GM19467 (cell line): ENCODE measurements at regions not wholly inside any gene's neighbourhood (a gene's known extent, or its start where the extent isn't known, plus 50 kb on each side); places are given as distances from the start of the nearest gene placed in this dataset.
"Not testable (repeated sequence)": the region's sequence is repeated elsewhere in the genome, so short reads cannot be mapped to it uniquely, and the experiment has no call there.

Experiments used
- ATAC-seq: cut with Tn5 transposase; IDR thresholded peaks from one replicate; pipeline ENCODE4 v1.9.1; 2021; ENCODE audit warnings: mild to moderate bottlenecking, moderate library complexity; ENCODE audit not compliant: unreplicated experiment

DNA sequence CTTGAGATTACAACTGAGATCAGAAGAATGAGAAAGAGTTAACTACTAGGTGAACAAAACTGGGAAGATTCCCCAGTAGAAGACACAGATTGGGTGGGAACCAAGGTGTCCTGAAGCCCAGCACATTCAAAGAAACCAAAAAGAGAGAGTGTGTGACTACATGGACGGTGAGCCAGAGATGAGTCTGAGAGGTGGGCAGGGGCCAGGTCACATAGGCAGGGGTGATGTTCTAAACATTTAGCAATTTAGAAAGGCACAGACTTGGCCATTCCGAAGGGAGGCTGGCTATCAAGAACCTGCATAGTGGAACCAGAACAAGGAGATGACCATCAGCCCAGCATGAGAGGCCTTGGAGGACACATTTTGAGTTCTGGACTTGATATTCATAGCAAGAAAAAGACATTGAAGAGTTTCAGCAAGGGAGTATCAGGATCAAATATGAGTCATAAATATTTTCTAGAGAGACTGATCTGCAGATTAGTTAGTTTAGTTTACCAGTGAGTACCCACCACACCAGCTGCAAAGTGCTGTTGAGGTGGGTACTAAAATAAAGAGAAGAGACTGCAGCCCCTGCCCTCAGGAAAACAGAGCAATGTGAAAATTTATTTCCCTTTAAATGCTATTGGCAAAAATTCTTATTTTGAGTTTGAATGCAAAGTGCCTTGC, 340.5 kb upstream of the PRDM1 start:
- no peak for ATAC-seq

DNA sequence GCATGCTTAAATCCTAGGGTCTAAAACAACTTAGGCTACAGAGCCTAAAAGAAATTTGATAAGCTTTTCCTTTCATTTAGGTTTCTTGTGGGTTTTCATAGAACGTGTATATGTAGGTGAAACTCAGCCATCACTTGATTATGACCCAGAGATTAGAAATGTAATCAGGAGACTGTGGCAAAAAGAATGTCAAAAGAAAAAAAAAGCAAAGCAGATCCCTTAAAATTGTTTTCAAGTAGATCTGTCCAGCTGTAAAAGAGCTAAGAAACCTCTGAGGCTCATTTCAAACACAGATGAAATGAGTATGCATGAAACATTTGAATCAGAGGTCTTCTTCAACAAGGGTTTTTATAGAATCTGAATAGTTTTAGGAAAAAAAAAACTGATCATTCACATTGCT, 341.3 kb upstream of the PRDM1 start:
- ATAC-seq = no peak

DNA sequence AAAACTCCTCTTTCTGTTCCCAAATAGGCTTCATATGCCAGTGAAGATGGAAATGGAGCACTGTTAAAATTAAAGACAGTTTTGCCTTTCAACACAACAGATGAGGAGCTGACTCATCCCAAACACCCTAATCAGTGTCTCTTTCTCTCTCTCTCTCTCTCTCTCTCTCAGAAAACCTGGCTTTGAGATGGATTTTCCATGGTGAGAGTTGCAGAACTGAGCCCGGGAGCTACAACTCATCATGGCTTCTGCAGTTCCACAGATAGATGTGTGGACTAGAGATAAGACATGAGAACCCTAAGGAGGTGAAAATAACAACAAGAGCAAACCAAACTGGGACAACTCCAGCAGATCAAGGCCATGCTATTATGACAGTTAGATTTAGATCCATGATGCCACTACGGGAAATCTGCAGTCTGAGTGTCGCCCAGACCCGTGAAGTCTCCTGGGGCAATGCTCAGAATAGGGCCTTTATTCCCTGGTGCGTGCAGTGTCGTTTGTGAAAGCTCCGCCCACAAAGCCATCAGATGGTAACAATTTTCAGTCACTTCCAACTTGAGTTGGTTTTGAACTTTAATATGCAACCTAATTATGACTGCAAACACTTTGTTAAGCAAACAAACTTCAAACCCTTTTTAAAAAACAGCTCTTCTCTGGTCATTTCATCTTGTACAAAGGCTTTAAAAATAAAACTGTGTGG, 338.2 kb upstream of the PREP start:
- ATAC-seq = no peak

DNA sequence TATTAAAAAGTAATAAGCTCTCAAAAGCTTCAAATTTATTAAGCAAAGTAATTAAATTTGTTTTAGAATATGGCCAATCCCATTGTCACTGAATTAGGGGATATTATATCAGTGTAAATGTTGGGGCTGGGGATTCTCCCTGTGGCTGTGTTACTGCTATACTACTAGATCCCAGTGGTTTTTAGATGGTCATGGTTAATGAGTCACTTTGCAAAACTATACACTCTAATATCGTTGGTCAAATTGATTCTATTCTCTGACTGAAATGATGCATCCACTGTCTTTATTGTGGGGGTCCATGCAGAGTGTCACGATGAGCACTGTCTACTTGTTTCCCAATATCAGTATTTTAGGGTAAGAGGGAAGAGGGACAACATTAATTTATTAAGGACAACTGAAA, 336.9 kb upstream of the PREP start:
- ATAC-seq = no peak

DNA sequence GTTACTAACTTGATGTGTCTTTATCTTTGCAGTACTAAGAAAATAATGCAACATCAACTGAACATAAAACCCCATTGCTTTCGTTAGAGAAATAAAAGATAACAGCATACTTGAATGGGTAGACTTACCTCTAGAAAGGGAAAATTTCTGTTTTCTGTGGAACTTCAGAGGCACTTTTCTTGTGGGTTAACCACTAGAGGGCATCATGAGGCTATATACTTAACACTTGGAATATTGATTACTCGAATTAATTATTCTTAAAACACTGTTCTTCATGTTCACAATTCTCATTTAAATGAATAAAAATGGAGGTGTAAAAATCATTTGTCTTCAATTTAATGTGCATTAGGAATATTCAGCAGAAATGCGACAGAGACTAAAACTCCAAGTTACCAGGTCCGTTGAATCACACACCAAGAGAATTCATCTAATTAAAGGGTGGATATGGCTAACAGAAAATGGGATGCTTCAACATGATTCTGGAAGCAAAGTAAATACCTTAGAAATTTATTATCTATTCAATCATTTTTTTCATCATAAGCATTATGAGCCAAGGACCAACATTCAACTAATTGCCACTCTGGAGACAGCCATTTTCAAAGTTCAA, 330.8 kb upstream of the PREP start:
- ATAC-seq = no peak

DNA sequence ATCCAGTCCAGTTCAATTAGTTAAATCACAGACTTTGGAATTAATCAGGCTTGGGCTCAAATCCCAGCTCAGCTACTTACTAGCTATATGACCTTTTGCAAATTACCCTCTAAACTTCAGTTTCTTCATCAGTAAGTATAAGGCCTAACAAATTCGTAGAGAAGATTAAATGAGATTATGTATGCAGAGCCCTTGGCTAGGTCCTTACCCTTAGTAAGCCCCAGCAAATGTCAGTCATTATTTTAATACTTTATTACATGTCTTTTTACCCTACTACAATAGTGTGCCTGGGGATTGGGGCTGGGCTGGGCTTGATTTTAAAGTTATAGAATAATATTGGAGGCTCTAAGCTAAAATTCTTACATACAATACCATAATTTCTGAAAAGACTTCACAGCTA, 326.1 kb upstream of the PREP start:
- no peak for ATAC-seq

DNA sequence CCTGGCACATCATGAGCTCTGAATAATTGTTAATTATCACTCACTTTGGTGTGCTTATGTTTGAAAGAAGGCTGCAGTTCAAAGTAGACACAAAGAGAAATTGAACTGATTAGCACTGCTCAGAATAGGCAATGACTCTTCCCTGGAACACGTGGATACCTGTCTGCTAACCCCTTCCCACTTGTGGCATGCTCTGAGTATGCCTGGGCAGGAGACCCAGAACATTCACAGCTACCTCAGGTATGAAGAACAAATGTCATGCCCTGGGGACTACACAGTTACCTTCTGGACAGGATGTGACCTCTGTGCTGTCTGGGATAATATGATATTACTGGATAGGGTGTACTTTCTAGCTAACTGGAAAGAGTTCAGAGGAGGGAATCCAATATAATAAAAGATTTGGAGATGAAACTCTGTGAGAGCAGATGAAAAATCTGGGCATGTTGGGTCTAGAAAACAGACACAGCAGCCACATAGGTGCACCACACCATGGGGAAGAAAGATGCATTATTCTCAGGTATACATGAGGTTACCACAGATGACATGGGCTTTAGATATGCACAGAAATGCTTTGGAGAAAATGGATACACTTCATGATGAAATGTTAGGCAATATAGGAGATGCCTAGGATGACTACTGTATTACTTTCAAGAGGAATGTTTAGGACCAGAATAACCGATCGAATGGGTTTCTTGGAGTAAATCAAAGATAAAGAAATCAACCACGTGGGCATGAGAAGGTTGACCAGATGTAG, 324.2 kb upstream of the PREP start:
- ATAC-seq = no peak

DNA sequence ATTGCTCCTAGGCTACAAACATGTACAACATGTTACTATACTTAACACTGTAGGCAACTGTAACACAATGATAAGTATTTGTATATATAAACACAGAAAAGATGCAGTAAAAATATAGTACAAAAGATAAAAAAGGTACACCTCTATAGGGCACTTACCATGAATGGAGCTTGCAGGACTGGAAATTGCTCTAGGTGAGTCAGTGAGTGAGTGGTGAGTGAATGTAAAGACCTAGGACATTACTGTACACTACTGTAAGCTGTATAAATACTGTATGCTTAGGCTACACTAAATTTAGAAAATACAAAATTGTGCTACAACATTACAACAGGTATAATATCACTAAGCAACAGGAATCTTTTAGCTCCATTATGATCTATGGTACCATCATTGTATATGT, 312.0 kb upstream of the PREP start:
- no peak for ATAC-seq

DNA sequence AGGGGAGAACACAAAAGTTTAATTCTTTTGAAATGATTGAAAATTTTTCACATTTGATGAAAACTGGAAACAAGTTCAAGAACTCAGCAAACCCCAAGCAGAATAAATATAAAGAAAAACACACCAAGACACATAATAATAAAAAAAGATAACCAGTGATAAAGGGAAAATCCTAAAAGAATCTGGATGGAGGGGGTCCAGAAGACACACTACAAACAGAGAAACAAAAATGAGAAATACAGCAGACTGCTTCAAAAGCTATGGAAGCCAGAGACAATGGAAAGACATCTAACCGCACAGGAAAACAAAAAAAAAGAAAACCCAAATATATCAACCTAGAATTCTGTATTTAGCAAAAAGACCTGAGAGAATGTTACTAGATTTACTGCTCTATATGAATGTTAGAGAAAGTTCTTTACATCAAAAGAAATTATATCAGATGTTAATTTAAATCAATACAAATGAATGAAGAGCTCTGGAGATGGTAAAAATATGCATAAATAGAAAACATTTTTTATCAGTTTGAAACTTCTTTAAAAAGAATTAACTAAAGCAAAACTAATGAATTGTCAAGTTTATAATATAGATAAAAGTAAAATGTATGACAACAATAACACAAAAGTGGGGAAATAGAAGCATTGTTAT, 310.7 kb upstream of the PREP start:
- ATAC-seq = no peak

DNA sequence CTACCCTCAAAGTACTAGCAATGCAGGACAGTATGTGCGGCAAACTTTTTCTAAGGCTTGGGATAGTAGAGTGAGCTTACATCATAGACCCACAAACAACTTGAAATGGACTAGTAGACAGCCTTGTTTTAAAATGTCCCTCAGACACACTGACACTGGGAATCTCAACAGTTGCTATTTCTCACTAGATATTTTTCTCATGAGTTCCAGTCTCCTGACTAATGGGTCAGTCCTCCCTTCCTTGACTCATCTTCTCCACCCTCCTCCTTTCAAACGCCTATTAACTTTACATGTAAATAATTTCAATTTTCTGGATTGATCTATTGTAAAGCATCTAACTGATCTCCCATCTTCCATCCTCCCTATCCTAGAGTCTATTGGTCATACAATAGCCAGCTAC, 308.3 kb upstream of the PREP start:
- ATAC-seq = no peak

DNA sequence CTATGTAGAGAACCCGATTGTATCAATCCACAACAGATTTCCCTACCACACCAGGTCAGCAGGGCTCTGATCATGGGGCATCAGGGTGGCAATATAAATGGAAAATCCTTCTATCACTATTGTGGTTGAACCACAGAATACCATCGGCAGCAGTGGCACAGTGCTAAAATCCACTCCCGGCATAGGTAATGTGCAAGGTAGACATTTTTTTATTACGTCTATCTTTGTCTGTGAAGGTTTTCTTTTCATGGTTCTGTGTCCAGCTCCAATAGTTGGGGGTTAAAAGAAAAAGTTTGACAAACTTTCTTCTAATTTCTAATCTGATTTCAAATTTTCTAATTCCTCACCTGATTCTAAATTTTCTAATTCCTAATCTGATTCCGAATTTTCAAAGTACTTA, 302.7 kb upstream of the PREP start:
- no peak for ATAC-seq

DNA sequence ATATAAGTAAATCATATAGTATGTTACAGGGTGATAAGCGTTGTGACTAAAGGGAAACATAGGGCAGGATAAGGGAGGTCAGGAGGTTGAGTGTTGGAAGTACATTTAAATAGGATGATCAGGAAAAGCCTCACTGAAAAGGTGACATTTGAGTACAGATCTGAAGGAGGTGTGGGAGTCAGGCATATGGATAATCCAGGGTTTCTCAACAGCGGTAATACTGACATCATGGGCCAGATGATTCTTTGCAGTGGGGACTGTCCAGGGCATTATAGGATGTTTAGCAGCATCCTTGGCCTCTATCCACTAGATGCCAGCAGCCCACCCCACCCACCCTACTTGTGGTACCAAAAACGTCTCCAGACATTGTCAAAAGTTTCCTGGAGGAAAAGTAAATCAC, 292.6 kb upstream of the PREP start:
- ATAC-seq = no peak

DNA sequence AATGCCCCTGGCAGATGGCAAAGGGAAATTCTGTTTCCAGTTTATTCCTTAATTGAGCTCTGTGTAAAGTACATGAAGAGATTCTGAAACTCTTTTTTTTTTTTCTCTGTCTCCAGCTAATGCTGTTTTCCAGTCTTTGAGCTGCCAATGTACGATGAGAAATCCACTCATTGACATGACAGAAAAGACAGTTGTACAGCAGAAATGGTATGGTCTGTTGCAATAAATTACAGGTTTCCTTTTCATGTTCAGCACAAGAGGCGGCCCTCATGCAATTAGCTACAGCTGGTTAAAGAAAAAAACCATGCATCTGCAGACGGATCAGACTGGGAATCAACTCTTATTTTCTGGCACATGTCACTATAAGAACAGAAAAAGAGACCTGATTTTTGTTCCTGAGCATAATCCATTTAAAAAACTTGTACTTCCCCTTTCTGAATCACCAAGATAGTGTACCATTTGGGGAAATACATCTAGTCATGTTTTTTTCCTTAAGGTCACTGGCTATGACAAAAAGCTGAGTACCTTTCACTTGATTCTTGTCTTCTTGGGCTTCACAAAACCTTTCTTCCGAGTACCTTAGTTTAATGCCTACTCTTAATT, 289.8 kb upstream of the PREP start:
- no peak for ATAC-seq

DNA sequence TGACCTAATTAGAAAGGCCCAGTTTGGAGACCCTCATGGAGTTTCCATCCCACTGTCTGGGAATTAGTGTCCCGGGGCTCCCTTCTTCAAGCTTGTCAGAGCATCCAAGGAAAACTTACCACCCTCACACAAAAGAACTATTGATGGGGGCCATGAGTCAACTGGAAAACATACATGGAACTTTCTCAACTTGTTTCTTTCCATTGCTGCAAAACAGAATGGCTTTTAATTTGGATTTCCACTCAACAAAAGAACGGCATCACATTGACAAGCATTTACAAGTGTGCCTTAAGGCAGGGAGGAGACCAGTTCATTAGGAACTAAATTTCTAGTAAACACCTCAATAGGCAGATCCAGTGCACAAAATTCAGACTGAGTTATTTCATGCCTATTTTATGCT, 289.1 kb upstream of the PREP start:
- ATAC-seq = no peak

DNA sequence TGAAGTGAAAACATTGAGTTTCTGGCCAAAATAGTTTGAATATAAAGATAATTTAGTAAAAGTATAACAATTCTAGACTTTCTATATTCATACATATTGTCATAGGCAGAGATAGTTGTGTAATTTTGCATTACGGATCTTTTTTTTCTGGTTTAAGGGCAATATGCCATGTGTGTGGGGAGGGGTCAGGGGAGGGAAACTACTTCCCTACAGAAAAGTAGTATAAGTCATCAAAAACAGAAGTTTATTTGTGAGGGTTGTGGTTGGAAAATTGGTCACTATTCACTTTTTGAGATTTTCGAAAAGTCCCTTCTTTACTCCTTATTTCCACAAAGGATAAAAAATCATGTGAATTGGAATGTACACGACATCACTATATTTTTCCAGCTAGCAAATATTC, 288.2 kb upstream of the PREP start:
- no peak for ATAC-seq

DNA sequence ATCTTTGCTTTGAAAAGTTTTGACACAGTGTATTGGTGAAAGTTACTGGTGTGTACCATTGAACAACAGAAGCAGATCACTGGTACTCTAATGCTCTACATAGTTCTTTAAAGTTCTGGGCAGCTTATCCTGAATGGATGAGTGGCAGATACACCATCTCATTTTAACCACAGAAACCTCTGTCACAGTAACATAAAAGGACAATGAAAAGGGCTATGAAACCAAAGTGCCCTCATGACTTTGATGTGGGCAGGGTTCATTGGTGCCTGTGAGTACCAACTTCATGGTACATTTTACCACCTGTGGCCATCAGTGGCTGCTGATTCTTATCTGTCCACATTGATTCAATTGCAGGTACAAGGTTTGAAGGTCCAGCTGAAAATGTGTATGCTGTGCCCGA, 285.7 kb upstream of the PREP start:
- ATAC-seq = no peak

DNA sequence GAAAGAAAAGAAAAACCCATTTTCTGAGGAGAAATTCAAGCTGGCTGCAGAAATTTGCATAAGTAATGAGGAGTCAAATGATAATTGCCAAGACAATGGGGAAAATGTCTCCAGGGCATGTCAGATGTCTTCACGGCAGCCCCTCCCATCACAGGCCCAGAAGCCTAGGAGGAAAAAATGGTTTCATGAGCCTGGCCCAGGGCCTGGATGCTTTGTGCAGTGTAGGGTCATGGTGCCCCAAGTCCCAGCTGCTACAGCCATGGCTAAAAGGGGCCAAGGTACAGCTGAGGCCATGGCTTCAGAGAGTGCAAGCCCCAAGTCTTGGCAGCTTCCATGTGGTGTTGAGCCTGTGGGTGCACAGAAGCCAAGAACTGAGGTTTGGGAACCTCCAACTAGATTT, 283.9 kb upstream of the PREP start:
- ATAC-seq = not testable (repeated sequence)

DNA sequence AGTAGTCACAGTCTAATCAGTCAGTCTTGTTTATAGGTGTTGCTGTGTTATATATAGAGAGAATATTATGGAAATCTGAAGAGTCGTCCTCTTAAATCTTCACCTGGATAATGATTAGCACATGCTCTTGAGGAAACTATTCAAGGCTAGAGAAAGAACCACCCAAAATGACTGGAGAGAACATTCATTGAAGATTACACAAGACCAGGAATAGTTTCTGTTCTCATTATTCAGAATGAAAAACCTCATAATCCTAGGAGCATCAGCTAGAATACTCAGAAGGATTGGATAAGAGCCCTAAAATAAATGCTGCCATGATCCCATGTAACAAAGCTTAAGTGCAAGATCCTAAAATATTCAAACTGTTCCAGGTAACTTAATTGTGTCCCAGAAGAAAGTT, 278.2 kb upstream of the PREP start:
- no peak for ATAC-seq

DNA sequence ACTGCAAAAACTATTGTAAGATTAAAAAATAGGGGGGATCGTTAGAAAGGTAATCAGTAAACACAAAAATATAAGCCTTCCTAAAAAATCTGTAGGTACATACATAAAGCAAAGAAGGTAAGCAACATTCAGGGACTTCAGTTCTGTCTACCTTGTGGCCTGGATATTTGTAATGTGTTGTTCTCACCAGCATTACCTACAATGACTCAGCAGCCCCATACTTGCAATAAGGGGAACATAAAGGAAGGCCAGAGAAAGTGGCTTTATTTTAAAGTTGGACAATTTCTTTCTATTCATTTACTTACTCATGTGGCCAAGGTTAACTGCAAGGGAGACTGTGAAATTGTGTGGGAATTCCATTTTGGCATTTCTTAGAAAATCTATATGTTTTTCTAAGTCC, 277.2 kb upstream of the PREP start:
- ATAC-seq = no peak

DNA sequence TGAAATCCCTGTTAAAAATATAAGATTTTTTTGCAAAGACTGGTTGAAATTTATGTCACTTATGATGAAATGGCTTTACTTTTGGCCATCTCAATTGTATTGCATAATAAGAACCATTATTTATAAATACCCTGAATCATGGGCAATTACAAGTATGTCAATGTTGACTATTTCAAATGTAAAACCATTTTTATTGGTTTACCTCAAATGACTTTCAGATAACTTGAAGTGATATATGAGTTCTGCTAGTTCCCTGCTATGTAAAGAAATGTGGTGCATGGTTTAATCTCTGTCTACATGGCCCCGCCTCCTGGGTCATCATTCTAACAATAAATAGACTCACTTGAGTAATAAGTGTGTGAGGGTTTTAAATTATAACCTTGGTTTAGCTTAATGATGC, 275.6 kb upstream of the PREP start:
- ATAC-seq = no peak
